Neuronal stem cell (in vitro differentiated cells): ENCODE measurements at regions not wholly inside any gene's neighbourhood (a gene's known extent, or its start where the extent isn't known, plus 50 kb on each side); places are given as distances from the start of the nearest gene placed in this dataset.
A peak's percentile ranks its signal among the peaks of the same experiment; 100 is the strongest.

Experiments used
- DNase-seq: peaks from one replicate; pipeline ENCODE4 v3.0.0-alpha.2; 2013; ENCODE audit warnings: low spot score
- H2AFZ ChIP-seq: one replicate; pipeline ENCODE4 v1.6.1; 2013; ENCODE audit warnings: mild to moderate bottlenecking, low read length, inconsistent platforms
- H2AK5ac ChIP-seq: 2 replicates; pipeline ENCODE4 v1.6.1; 2013; ENCODE audit warnings: low read depth, mild to moderate bottlenecking, inconsistent platforms, low read length, moderate library complexity, mixed read lengths
- H2BK120ac ChIP-seq: 2 replicates; pipeline ENCODE4 v1.6.1; 2013; ENCODE audit warnings: low read depth, mild to moderate bottlenecking, inconsistent platforms, low read length, moderate library complexity, mixed read lengths
- H2BK12ac ChIP-seq: one replicate; pipeline ENCODE4 v1.6.1; 2013; ENCODE audit warnings: low read length, inconsistent platforms
- H2BK15ac ChIP-seq: 2 replicates; pipeline ENCODE4 v1.6.1; 2013; ENCODE audit warnings: mild to moderate bottlenecking, low read length, inconsistent platforms, mixed read lengths
- H2BK5ac ChIP-seq: one replicate; pipeline ENCODE4 v1.6.1; 2013; ENCODE audit warnings: inconsistent platforms, mild to moderate bottlenecking, low read length, moderate library complexity
- H3K14ac ChIP-seq: one replicate; pipeline ENCODE4 v1.6.1; 2013; ENCODE audit warnings: low read length, inconsistent platforms
- H3K18ac ChIP-seq: 2 replicates; pipeline ENCODE4 v1.6.1; 2013; ENCODE audit warnings: low read length, inconsistent platforms
- H3K23ac ChIP-seq: 2 replicates; pipeline ENCODE4 v1.6.1; 2013; ENCODE audit warnings: low read depth, mild to moderate bottlenecking, mixed read lengths, low read length, inconsistent platforms; ENCODE audit not compliant: poor library complexity
- H3K27ac ChIP-seq: replicated peaks from 3 replicates; pipeline ENCODE4 v1.5.1; 2013; ENCODE audit warnings: low read length, inconsistent platforms
- H3K27me3 ChIP-seq, 3 experiments: 2 replicates each; pipeline ENCODE4 v1.6.1; 2013; ENCODE audit warnings: low read length in 3 of 3, mild to moderate bottlenecking in 2 of 3, inconsistent platforms in 1 of 3, low read depth in 1 of 3, mixed read lengths in 1 of 3, moderate library complexity in 1 of 3; ENCODE audit not compliant: control insufficient read depth in 3 of 3, insufficient read depth in 3 of 3
- H3K36me3 ChIP-seq, 2 donors: replicated peaks in 1 of 2; 2 replicates each; pipeline ENCODE4 v1.6.1; 2013; ENCODE audit warnings: low read length in 2 of 2; ENCODE audit not compliant: control insufficient read depth in 2 of 2, insufficient read depth in 2 of 2
- H3K4ac ChIP-seq: 2 replicates; pipeline ENCODE4 v1.6.1; 2013; ENCODE audit warnings: inconsistent platforms, mild to moderate bottlenecking, low read length, moderate library complexity
- H3K4me1 ChIP-seq, 2 donors: 1 replicate in 1 of 2; 2 replicates in 1 of 2; pipeline ENCODE4 v1.6.1; 2013; ENCODE audit warnings: low read length in 2 of 2, low read depth in 1 of 2; ENCODE audit not compliant: control insufficient read depth in 2 of 2, insufficient read depth in 1 of 2
- H3K4me2 ChIP-seq: one replicate; pipeline ENCODE4 v1.6.1; 2013; ENCODE audit warnings: mild to moderate bottlenecking, low read length, inconsistent platforms; ENCODE audit not compliant: insufficient read depth, poor library complexity, severe bottlenecking
- H3K4me3 ChIP-seq, 2 donors: 2 replicates each; pipeline ENCODE4 v1.5.1; 2013; ENCODE audit warnings: low read length in 2 of 2, mild to moderate bottlenecking in 2 of 2, inconsistent platforms in 1 of 2, moderate library complexity in 1 of 2
- H3K79me1 ChIP-seq: one replicate; pipeline ENCODE4 v1.6.1; 2013; ENCODE audit warnings: low read depth, mild to moderate bottlenecking, inconsistent platforms, low read length, moderate library complexity
- H3K9ac ChIP-seq: one replicate; pipeline ENCODE4 v1.6.1; 2013; ENCODE audit warnings: mild to moderate bottlenecking, low read depth, low read length, inconsistent platforms; ENCODE audit not compliant: poor library complexity
- H3K9me3 ChIP-seq, 2 donors: replicated peaks in 1 of 2; 2 replicates each; pipeline versions ENCODE3 to v1.6.1; 2013; ENCODE audit warnings: low read length in 2 of 2, mild to moderate bottlenecking in 2 of 2, inconsistent platforms in 1 of 2, low read depth in 1 of 2, mixed read lengths in 1 of 2, moderate library complexity in 1 of 2; ENCODE audit not compliant: control insufficient read depth in 2 of 2, insufficient read depth in 1 of 2
- H4K8ac ChIP-seq: one replicate; pipeline ENCODE4 v1.6.1; 2013; ENCODE audit warnings: low read depth, mild to moderate bottlenecking, inconsistent platforms, low read length, moderate library complexity
- H4K91ac ChIP-seq: one replicate; pipeline ENCODE4 v1.6.1; 2013; ENCODE audit warnings: low read length, low read depth, mild to moderate bottlenecking, inconsistent platforms; ENCODE audit not compliant: poor library complexity
- WGBS, 2 donors: extraction: QIAGEN DNeasy Blood & Tissue Kit; methylation state at CpG; one replicate each; pipeline ENCODE4 v1.1.7; 2013; ENCODE audit warnings: missing lambda C conversion rate in 2 of 2, mixed read lengths in 1 of 2; ENCODE audit not compliant: insufficient read length in 2 of 2, insufficient replicate concordance in 1 of 2; ENCODE audit errors: extremely low coverage in 2 of 2; 5-methylcytosine and 5-hydroxymethylcytosine counted together

DNA sequence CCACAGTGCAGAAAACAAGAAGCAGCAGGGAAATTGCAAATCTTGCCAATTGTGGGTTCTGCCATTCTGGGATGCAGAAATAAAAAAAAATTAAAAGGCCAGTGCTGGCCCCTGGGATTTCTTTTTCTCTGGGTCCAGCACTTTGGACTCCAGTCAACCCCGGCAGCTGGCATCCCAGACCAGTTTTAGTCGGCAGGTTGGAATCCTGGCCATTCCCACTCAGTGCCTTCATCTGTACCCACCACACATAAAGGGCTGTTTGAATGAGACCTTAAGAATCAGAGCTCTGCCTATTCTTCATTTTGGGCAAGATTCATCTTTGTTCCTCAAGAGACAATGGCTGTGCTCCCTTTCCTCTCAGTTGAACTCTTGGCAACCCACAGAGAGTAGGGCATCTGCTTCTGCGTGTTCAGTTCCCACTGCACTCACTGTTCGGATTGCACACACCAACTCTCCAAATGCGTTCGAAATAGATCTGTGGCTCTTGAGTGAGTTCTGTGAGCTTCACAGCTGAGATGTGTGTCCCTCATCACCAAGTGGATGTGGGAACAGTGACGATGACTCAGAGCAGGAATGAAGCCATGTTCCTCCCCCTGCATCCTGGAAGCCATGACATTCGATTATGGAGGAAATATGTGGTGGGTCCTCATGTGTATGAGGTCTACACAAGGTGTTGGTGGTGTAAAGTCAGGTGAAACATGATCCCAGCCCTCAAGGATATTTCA is 63.0 kb upstream of the EGFR start:
- no peak overlapping the region for H3K14ac ChIP-seq
- no peak overlapping the region for H3K4me2 ChIP-seq
- no peak overlapping the region for H3K27ac ChIP-seq
- H2BK5ac ChIP-seq = no peak overlapping the region
- H2BK120ac ChIP-seq = no peak overlapping the region
- H4K91ac ChIP-seq = no peak overlapping the region
- no peak overlapping the region for H2BK12ac ChIP-seq
- WGBS, 2 donors = no CpG with 5 or more reads among the region's 8 CpGs
- H3K4me3 ChIP-seq = no peak overlapping the region
- H3K9ac ChIP-seq = no peak overlapping the region
- no peak overlapping the region for H4K8ac ChIP-seq
- H3K23ac ChIP-seq = no peak overlapping the region
- H2BK15ac ChIP-seq = no peak overlapping the region
- no peaks in the 10 kb centered on the region for H3K27me3 ChIP-seq
- no peak overlapping the region for H3K18ac ChIP-seq
- H3K4me1 ChIP-seq = peaks cover 0 to 1% of the 10 kb centered on the region in 2 donors
- no peaks in the 10 kb centered on the region for H3K36me3 ChIP-seq
- H3K79me1 ChIP-seq = no peaks in the 10 kb centered on the region
- H2AFZ ChIP-seq = no peak overlapping the region
- no peak overlapping the region for H2AK5ac ChIP-seq
- no peaks in the 10 kb centered on the region for H3K9me3 ChIP-seq
- no peak overlapping the region for H3K4ac ChIP-seq
- no peak for DNase-seq

DNA sequence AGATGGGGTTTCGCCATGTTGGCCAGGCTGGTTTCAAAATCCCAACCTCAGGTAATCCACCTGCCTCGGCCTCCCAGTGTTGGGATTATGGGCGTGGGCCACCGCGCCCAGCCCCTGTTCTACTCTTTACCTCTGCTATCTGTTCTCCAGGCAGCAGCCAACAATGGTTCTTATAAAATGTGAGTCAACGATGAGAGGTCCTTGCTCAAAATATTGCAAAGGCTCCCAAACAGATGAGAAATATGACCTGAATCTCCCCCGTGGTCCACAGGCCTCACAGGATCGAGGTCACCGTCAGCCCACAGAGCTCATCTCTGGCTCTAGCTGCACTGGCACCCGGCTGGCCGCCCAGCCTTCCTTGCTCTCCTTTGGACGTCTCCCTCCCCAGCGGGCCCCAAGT is 62.0 kb upstream of the EGFR start:
- Histone ChIP-seq H3K27ac (no peak overlapping the region), H3K23ac (no peak overlapping the region), H2BK15ac (no peak overlapping the region), H2BK12ac (no peak overlapping the region), H2AFZ (no peak overlapping the region), H3K4me1 (peaks cover 0 to 1% of the 10 kb centered on the region in 2 donors), H4K91ac (no peak overlapping the region), H3K9me3 (no peaks in the 10 kb centered on the region), H2BK120ac (no peak overlapping the region), H3K36me3 (no peaks in the 10 kb centered on the region), H3K79me1 (no peaks in the 10 kb centered on the region), H3K14ac (no peak overlapping the region), H2BK5ac (no peak overlapping the region), H3K9ac (no peak overlapping the region), H3K18ac (peak overlapping the region; percentile 41), H3K27me3 (no peaks in the 10 kb centered on the region), H3K4ac (no peak overlapping the region), H4K8ac (no peak overlapping the region), H3K4me3 (no peak overlapping the region), H3K4me2 (no peak overlapping the region), H2AK5ac (no peak overlapping the region)
- WGBS, 2 donors = no CpG with 5 or more reads among the region's 13 CpGs
- DNase-seq = no peak

DNA sequence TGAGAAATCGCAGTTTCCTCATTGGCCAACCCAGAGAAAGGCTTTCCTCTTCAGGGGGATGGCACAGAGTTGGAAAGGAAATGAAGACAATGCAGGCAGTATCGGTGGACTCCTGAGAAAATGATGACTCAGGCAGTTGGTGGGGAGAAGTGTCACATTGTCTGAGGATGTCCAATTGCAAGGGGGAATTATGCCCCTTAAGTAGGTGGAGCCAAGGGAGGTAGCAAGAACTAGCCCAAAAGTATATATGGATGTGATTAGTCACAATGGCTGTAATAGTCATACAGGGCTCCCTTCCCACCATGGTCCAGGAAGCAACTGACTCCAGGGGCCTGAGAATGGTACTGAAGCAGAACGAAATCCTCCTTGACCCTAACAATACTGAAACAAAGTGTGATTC is 58.3 kb upstream of the EGFR start:
- H2BK12ac ChIP-seq = no peak overlapping the region
- H3K4me2 ChIP-seq = no peak overlapping the region
- H2BK5ac ChIP-seq = no peak overlapping the region
- no peak overlapping the region for H2AK5ac ChIP-seq
- H3K4ac ChIP-seq = no peak overlapping the region
- peak overlapping the region; percentile 17 for H2AFZ ChIP-seq
- H3K4me1 ChIP-seq = peaks cover 0 to 1% of the 10 kb centered on the region in 2 donors
- no peaks in the 10 kb centered on the region for H3K36me3 ChIP-seq
- H3K18ac ChIP-seq = no peak overlapping the region
- no peak overlapping the region for H3K27ac ChIP-seq
- no peak for DNase-seq
- no peak overlapping the region for H3K23ac ChIP-seq
- no peak overlapping the region for H4K91ac ChIP-seq
- no peaks in the 10 kb centered on the region for H3K9me3 ChIP-seq
- H3K79me1 ChIP-seq = no peaks in the 10 kb centered on the region
- no peak overlapping the region for H4K8ac ChIP-seq
- no peak overlapping the region for H3K9ac ChIP-seq
- H3K14ac ChIP-seq = no peak overlapping the region
- no peak overlapping the region for H2BK120ac ChIP-seq
- WGBS, 2 donors = no CpG with 5 or more reads among the region's 3 CpGs
- H3K4me3 ChIP-seq = no peak overlapping the region
- no peaks in the 10 kb centered on the region for H3K27me3 ChIP-seq
- no peak overlapping the region for H2BK15ac ChIP-seq

DNA sequence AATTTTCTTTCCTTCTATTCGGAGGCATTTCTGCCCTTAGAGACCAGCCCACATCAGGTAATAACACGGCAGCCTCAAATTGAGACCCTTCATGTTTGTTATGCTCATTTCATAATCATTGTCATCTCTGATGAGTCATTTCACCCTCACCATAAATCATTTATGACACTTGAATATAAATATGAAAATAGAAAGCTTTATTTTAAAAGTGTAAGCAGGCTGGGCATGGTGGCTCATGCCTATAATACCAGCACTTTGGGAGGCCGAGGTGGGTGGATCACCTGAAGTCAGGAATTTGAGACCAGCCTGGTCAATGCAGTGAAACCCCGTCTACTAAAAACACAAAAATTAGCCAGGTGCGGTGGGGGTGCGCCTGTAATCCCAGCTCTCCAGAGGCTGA is 57.4 kb upstream of the EGFR start:
- no peaks in the 10 kb centered on the region for H3K79me1 ChIP-seq
- H2BK12ac ChIP-seq = no peak overlapping the region
- H3K27me3 ChIP-seq = no peaks in the 10 kb centered on the region
- H3K4me2 ChIP-seq = no peak overlapping the region
- no peak overlapping the region for H3K4ac ChIP-seq
- no CpG with 5 or more reads among the region's 6 CpGs for WGBS, 2 donors
- no peak overlapping the region for H4K91ac ChIP-seq
- no peak overlapping the region for H2AK5ac ChIP-seq
- no peak overlapping the region for H2AFZ ChIP-seq
- H2BK120ac ChIP-seq = no peak overlapping the region
- no peak overlapping the region for H3K9ac ChIP-seq
- H3K36me3 ChIP-seq = no peaks in the 10 kb centered on the region
- no peak overlapping the region for H3K14ac ChIP-seq
- H3K18ac ChIP-seq = no peak overlapping the region
- no peak overlapping the region for H2BK5ac ChIP-seq
- H4K8ac ChIP-seq = no peak overlapping the region
- H3K23ac ChIP-seq = no peak overlapping the region
- H3K4me1 ChIP-seq = no peaks in the 10 kb centered on the region
- no peak for DNase-seq
- no peak overlapping the region for H2BK15ac ChIP-seq
- no peaks in the 10 kb centered on the region for H3K9me3 ChIP-seq
- no peak overlapping the region for H3K27ac ChIP-seq
- no peak overlapping the region for H3K4me3 ChIP-seq
